Activated CD4-positive, alpha-beta T cell treated with anti-CD3 and anti-CD28 coated beads, Interleukin-2, amount 50 U/mL, for 24 hours (primary cell): ENCODE measurements at regions not wholly inside any gene's neighbourhood (a gene's known extent, or its start where the extent isn't known, plus 50 kb on each side); places are given as distances from the start of the nearest gene placed in this dataset.

ENCODE experiments used
- DNase-seq, 2 donors: peaks; one replicate each; pipeline ENCODE4 v3.0.0-alpha.2; 2020; ENCODE audit warnings: low read depth in 1 of 2, low spot score in 1 of 2

- no peak for DNase-seq
Measured at GRCh38 chr2:234655706-234656105, 158.8 kb upstream of the ARL4C start.

GRCh38 chr2:234650911-234651310 lies 154.0 kb upstream of the ARL4C start:
- DNase-seq, result no peak

- DNase-seq, result no peak
Measured at GRCh38 chr2:234649951-234650350, 153.1 kb upstream of the ARL4C start.

DNA sequence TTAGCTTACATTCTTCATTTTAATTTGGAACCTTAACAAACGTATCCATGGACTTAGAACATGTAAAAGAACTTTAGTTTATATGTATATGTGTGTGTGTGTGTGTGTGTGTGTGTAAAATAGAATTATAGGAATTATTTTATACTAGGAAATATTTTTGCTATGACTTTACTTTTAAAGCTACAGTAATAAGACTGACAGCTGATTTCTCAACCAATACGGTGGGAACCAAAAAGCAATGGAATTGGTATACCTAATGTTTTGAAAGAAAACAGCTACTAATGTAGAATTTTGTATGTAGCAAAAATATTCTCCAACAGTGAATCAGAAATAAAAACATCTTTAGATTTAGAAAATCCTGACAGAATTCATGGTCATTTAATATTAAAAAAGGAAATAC lies 146.5 kb upstream of the ARL4C start:
- DNase-seq, result no peak

DNA sequence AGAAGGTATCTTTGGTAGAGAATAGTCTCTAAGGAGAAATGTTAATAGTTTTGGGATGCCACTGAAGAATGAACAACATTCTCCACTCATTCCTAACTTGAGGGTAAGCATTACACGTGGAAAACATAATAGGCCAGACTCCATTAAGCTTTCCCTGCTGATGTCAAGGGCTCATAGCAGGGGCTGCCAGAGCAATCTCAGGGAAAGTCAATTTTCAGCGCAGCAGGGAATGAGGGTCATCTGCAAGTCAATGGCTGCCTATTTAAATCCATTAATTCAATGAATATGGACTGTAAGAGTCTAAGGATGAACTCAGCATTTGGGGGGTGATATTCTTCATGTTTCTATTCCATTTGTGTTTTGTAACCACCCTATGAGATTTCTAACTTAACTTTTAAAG lies 144.2 kb upstream of the ARL4C start:
- DNase-seq, result no peak

GRCh38 chr2:234640657-234641056 lies 143.8 kb upstream of the ARL4C start:
- DNase-seq, result no peak

GRCh38 chr2:234638966-234639365 lies 142.1 kb upstream of the ARL4C start:
- DNase-seq, result no peak

- DNase-seq, result no peak
Measured at GRCh38 chr2:234635284-234635683, 138.4 kb upstream of the ARL4C start.

- DNase-seq, result no peak
Measured at GRCh38 chr2:234633581-234634230, 136.8 kb upstream of the ARL4C start.

DNA sequence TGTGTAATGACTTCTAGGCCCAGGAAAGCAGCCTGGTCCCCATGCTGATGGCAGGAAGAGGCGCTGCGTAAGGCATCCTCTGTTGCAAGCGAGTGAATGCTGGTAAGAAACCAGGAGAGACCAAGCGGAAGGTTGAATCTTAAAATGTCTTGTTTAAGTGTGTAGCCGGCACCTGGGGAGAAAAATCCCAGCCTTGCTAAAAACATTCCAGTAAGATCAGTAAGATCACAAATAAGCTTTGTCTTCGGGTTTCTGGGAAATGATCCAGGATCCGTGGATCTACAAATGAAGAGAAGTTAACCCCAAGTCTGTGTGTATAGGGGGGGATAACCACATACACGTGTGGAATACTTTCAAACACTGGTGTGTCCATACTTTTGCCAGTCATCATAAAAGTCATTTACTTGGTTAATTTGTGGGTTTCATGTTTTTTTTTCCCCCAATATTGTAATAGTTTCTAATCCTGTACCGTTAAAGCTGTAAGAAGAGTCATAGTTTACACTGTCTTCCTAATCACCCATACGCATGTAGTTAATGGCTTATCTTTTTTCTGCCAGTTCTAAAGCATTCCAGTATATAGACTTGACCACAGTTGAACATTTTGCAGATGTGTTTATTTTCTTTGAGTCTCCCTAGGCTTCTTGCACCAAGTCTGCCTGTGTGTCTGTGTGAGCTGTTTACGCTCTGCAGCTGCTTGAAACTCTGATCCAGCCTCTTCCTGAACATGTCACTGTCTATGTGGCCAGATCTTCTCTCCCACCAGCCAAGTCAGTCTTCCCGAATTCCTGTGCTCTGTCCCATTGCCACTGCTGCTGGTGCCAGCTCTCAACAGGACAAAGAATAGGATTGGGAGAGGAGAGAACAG lies 135.9 kb upstream of the ARL4C start:
- no peak for DNase-seq

DNA sequence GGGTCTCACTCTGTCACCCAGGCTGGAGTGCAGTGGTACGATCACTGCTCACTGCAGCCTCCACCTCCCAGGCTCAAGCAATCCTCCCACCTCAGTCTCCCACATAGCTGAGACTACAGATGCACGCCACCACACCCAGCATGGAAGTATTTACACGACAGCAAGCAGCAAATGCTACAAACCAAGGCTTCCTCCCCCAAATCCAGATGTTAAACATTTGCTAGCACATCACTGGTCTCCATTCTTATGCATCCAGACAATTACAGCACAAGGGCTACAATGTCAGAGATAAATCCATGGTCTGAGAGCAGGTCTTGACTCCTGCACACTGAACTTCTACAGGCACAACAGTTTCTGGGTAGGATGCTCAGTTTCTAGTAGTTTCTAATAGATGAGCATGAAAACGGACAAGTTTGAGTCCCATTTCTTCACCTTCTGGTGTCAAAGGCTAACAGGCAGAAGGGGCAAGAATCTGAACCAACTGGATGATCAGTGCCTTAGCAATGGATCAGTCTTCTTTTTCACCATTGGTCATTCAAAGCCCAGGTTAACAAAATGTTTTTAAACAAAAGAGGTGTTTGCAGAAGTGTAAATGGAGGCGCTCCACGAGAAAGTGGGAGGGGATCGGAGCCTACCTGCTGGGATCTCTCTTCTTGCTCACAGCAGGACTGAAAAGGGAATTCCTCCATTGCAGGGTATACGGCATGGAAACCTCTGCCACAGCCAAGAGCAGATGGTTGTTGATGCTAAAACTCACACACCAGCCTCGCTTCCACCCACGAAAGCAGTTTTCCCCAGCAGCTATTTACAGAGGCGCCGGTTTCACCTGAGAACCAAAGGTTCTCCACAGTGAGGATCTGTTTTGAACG lies 135.0 kb upstream of the ARL4C start:
- DNase-seq, result no peak

DNA sequence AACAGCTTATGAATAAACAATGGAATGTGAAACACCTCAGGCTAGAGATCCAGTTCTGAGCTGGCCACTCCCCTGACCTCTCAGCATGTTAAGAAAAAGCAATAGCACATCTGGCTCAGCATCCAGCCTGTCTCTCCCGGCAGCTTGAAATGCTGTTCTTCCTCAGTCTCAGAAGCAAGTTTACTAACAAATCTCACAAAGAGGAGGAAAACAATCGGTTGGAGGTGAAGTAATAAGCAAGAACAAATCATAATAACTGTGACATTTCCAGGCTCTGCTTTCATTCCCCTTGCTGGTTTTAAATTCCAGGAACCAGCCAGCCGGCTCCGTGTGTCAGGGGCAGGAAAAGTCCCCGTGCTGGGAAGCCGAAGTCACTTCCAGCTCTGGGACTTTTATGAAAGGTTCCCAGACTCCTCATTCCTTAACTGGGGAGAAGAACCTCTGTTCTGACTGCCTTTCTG lies 133.9 kb upstream of the ARL4C start:
- no peak for DNase-seq

DNA sequence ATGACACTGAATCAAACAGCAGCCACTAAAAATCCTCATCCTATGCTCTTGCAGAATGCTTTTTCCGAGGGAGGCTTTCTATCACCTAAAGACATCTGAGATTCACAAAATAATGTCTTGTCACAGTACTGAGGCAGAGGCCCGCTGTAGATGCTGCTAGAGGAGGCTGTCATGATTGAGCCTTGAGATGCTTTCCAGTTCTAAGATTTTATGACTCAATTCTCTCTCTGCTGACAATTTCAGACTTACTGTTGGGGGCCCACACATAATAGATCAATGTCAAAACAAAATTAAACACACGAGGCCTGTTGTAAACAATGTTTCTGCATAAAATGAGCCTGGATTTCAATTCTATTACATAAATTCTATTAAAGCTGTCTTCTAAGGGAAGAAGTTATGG lies 132.7 kb upstream of the ARL4C start:
- DNase-seq, result no peak

DNA sequence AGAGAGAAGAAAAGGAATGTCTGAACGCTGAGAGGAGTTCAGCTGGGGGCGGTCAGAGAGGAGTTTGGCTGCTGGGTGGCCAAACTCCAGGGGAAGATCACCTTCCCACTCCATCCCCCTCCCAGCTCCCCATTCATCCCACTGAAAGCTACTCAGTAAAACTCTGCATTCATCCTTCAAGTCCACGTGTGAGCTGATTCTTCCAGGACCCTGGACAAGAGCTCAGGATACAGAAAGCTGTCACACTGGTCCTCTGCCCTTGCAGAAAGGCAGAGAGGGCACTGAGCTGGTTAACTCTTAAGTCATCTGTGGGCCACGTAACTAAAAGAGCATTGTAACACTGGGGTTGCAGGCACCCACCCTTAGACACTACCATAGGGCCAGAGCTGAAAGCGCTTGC lies 132.1 kb upstream of the ARL4C start:
- no peak for DNase-seq

DNA sequence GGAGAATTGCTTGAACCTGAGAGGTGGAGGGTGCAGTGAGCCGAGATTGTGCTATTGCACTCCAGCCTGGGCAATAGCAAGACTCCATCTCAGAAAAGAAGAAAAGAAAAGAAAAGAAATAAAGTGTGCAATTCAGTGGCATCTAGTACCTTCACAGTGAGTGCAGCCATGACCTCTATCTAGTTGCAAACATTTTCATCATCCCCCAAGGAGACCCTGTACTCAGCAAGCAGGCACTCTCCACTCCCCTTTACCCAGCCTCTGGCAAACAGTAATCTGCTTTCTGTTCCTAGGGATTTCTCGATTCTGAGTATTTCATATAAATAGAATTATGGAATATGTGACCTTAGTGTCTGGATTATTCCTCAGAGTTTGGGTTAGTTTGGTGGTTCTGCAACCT lies 130.4 kb upstream of the ARL4C start:
- DNase-seq, result no peak

DNA sequence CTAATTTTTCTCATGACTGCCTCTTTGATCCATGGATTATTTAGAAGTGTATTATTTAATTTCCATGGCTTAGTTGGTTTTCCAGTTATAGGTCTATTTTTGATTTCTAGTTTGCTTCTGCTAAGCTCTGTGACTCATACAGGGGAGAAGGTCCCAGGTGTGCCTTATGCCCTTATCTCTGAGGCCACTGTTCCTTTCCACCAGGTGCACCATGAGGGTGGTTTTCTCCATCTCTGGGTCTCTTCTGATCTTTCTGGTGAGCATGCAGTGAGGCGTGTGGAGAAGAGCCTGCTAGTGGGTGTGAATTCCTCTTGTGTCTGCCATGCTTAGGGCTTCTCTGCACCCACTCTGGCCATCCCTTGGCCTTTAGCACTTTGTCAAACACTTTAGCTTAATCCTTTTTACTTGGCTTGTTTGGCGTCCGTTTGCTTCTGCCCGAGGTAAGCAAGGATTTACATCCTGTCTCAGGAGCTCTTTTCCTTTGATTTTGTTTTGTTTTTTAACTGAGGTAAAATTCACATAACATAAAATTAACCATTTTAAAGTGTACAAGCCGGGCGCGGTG lies 129.8 kb upstream of the ARL4C start:
- DNase-seq, result no peak

DNA sequence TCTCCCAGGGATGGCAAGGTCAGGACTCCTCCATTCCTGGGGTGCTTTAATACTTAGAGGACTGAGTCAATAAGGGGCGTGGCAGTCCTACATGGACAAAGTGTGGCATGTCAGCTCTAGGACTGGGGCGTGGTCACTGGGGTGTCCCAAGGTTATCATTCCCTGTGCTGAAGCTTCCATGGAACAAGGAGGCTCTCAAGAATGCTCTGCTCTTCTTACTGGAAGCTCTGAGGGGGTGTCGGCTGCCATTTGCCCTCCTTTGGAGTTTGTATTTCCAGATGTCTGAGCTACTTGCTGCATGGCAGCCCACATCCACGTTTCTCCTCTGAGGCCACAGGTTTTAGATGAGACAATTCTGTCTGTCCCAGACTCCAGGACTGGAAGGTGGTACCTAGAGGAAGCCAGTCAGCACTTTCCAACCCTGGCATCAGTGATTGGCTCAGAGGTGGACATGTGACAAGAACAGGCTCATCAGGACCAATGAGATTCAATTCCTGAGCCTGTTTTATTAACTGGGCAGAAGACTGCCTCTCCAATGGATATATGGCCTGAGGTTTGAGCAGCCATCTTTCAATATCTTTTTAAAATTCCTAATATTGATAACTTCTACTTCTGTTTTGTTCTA lies 128.9 kb upstream of the ARL4C start:
- DNase-seq, result no peak

GRCh38 chr2:234623521-234623991 lies 126.7 kb upstream of the ARL4C start:
- no peak for DNase-seq

DNA sequence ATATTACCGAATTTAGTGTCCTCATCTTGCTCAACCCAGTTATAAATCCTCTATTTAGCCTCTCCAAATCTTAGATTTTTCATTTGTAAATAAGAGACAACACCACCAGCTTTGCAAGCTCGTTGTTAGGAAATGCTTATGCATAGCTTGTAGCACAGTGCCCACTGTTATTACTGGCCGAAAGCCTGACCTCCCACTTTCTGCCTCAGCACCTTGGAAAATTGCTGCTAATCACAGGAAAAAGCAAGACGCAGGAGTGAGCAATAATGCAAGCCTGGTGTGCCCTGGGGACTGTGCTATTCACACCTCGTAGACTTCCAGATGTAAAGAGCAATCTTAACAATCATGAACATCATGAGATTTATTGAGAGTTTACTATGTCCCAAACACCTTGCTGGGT lies 124.2 kb upstream of the ARL4C start:
- DNase-seq, result no peak

GRCh38 chr2:234620018-234620417 lies 123.1 kb upstream of the ARL4C start:
- no peak for DNase-seq
